ENCODE measurements at regions not wholly inside any gene's neighbourhood (a gene's known extent, or its start where the extent isn't known, plus 50 kb on each side); places are given as distances from the start of the nearest gene placed in this dataset.

DNA sequence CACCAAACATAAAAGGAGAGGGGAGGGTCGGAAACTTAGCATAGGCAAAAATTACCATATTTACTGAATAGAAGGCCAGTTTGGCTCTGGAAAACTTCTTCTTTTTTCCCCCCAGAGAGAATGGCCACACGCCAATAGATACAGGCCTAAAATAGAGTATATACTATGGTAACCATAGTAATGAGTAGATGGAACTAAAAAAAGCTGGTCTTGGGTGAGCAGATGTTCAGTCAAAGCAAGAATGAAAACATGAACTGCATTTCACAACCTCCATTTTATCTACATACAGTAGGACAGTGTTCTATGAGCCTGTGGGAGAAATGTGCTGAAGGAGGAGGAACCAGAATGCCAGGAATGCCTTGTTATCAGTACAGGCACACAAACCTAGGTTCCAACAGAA is 141.7 kb upstream of the SEMA3A start:
- TF ChIP-seq, protein P1, sequence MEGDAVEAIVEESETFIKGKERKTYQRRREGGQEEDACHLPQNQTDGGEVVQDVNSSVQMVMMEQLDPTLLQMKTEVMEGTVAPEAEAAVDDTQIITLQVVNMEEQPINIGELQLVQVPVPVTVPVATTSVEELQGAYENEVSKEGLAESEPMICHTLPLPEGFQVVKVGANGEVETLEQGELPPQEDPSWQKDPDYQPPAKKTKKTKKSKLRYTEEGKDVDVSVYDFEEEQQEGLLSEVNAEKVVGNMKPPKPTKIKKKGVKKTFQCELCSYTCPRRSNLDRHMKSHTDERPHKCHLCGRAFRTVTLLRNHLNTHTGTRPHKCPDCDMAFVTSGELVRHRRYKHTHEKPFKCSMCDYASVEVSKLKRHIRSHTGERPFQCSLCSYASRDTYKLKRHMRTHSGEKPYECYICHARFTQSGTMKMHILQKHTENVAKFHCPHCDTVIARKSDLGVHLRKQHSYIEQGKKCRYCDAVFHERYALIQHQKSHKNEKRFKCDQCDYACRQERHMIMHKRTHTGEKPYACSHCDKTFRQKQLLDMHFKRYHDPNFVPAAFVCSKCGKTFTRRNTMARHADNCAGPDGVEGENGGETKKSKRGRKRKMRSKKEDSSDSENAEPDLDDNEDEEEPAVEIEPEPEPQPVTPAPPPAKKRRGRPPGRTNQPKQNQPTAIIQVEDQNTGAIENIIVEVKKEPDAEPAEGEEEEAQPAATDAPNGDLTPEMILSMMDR (IDR thresholded peaks at IDR 0.05), result no peak
- TF ChIP-seq EZH2phosphoT487 (IDR thresholded peaks at IDR 0.05; ENCODE audit: borderline replicate concordance, low read depth) (no peak), RXRA (IDR thresholded peaks at IDR 0.05; ENCODE audit: borderline replicate concordance, low read depth) (no peak), YY1 (IDR thresholded peaks at IDR 0.05; ENCODE audit: low read depth) (no peak), GABPA (IDR thresholded peaks at IDR 0.05; ENCODE audit: low read depth) (no peak), FOXJ3 (CRISPR knock-in tag; IDR thresholded peaks at IDR 0.05) (no peak), SMC3 (IDR thresholded peaks at IDR 0.05; ENCODE audit: low read depth, low read length) (no peak), NFIC (IDR thresholded peaks at IDR 0.05; ENCODE audit: borderline replicate concordance) (no peak), RAD21 (IDR thresholded peaks at IDR 0.05; ENCODE audit: low read length) (no peak), MEF2A (IDR thresholded peaks at IDR 0.05; ENCODE audit: borderline replicate concordance, low read depth) (no peak)
- TF ChIP-seq, protein P2, sequence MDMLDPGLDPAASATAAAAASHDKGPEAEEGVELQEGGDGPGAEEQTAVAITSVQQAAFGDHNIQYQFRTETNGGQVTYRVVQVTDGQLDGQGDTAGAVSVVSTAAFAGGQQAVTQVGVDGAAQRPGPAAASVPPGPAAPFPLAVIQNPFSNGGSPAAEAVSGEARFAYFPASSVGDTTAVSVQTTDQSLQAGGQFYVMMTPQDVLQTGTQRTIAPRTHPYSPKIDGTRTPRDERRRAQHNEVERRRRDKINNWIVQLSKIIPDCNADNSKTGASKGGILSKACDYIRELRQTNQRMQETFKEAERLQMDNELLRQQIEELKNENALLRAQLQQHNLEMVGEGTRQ (IDR thresholded peaks at IDR 0.05; ENCODE audit: borderline replicate concordance, low read depth, low read length), result no peak
- TF ChIP-seq, protein P3, sequence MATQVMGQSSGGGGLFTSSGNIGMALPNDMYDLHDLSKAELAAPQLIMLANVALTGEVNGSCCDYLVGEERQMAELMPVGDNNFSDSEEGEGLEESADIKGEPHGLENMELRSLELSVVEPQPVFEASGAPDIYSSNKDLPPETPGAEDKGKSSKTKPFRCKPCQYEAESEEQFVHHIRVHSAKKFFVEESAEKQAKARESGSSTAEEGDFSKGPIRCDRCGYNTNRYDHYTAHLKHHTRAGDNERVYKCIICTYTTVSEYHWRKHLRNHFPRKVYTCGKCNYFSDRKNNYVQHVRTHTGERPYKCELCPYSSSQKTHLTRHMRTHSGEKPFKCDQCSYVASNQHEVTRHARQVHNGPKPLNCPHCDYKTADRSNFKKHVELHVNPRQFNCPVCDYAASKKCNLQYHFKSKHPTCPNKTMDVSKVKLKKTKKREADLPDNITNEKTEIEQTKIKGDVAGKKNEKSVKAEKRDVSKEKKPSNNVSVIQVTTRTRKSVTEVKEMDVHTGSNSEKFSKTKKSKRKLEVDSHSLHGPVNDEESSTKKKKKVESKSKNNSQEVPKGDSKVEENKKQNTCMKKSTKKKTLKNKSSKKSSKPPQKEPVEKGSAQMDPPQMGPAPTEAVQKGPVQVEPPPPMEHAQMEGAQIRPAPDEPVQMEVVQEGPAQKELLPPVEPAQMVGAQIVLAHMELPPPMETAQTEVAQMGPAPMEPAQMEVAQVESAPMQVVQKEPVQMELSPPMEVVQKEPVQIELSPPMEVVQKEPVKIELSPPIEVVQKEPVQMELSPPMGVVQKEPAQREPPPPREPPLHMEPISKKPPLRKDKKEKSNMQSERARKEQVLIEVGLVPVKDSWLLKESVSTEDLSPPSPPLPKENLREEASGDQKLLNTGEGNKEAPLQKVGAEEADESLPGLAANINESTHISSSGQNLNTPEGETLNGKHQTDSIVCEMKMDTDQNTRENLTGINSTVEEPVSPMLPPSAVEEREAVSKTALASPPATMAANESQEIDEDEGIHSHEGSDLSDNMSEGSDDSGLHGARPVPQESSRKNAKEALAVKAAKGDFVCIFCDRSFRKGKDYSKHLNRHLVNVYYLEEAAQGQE (IDR thresholded peaks at IDR 0.05; ENCODE audit: low read depth, low read length), result no peak
